ENCODE measurements at regions not wholly inside any gene's neighbourhood (a gene's known extent, or its start where the extent isn't known, plus 50 kb on each side); places are given as distances from the start of the nearest gene placed in this dataset.

GRCh38 chr6:1470040-1470439 is 80.7 kb downstream of the FOXF2 start:
- no peaks in the 10 kb centered on the region for H3K36me3 ChIP-seq
- intact Hi-C loops (cut with DNase I): no loop called here
- no peaks in the 10 kb centered on the region for H3K9me3 ChIP-seq
- 67% methylated on average over 3 of the region's 3 CpGs for WGBS
- TF ChIP-seq POLR2A (IDR thresholded peaks at IDR 0.05) (no peak), CTCF (IDR thresholded peaks at IDR 0.05) (no peak), POLR2AphosphoS5 (IDR thresholded peaks at IDR 0.05) (no peak)
- no peak overlapping the region for H3K27ac ChIP-seq
- no peaks in the 10 kb centered on the region for H3K4me1 ChIP-seq (replicated peaks)
- no peak overlapping the region for H3K4me3 ChIP-seq
- H3K27me3 ChIP-seq (replicated peaks; ENCODE audit: insufficient read depth): no peaks in the 10 kb centered on the region
- DNase-seq (ENCODE audit: low spot score): no peak

DNA sequence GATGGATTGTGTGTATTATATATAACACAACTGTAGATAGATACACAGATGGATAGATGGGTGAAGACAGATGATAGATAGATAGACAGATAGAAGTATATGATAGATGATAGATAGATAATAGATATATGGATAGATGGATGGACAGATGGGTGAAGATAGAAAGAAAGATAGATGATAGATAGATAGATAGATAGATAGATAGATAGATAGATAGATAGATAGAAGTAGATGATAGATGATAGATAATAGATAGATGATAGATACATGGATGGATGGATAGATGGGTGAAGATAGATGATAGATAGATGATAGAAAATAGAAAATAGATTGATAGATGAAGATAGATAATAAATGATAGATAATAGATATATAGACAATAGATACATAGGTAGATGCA is 83.3 kb downstream of the FOXF2 start:
- no peaks in the 10 kb centered on the region for H3K9me3 ChIP-seq
- H3K4me3 ChIP-seq: no peak overlapping the region
- intact Hi-C loops (cut with DNase I): no loop called here
- H3K27ac ChIP-seq: no peak overlapping the region
- DNase-seq (ENCODE audit: low spot score): no peak
- no peaks in the 10 kb centered on the region for H3K36me3 ChIP-seq
- no peaks in the 10 kb centered on the region for H3K4me1 ChIP-seq (replicated peaks)
- TF ChIP-seq CTCF (IDR thresholded peaks at IDR 0.05): no peak
- H3K27me3 ChIP-seq (replicated peaks; ENCODE audit: insufficient read depth): no peaks in the 10 kb centered on the region

GRCh38 chr6:1473166-1473565 is 83.8 kb downstream of the FOXF2 start:
- Histone ChIP-seq H3K4me1 (replicated peaks) (no peaks in the 10 kb centered on the region), H3K9me3 (no peaks in the 10 kb centered on the region), H3K27me3 (replicated peaks; ENCODE audit: insufficient read depth) (no peaks in the 10 kb centered on the region), H3K27ac (no peak overlapping the region), H3K36me3 (no peaks in the 10 kb centered on the region), H3K4me3 (no peak overlapping the region)
- TF ChIP-seq POLR2A (IDR thresholded peaks at IDR 0.05) (no peak), CTCF (IDR thresholded peaks at IDR 0.05) (no peak), POLR2AphosphoS5 (IDR thresholded peaks at IDR 0.05) (no peak)
- DNase-seq (ENCODE audit: low spot score): no peak
- intact Hi-C loops (cut with DNase I): no loop called here
- WGBS: 56% methylated on average over 8 of the region's 8 CpGs

DNA sequence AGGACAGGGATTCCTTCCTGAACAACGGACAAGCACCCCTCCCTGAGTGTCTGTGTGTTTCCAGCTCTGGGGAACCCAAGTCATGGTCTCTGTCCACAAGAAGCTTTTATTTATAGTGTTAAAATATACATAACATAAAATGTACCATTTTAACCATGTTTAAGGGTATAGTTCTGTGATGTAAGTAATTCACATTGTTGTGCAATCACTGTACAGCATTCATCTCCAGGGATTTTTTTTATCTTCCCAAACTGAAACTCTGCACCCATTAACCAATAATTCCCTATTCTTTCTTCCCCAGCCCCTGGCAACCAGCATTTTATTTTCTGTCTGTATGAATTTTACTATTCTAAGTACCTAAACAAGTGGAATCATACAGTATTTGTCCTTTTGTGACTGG is 84.2 kb downstream of the FOXF2 start:
- TF ChIP-seq POLR2AphosphoS5 (IDR thresholded peaks at IDR 0.05) (no peak), POLR2A (IDR thresholded peaks at IDR 0.05) (no peak), CTCF (IDR thresholded peaks at IDR 0.05) (no peak)
- Histone ChIP-seq H3K27ac (no peak overlapping the region), H3K4me3 (no peak overlapping the region), H3K9me3 (no peaks in the 10 kb centered on the region), H3K27me3 (replicated peaks; ENCODE audit: insufficient read depth) (no peaks in the 10 kb centered on the region), H3K4me1 (replicated peaks) (no peaks in the 10 kb centered on the region), H3K36me3 (no peaks in the 10 kb centered on the region)
- 88% methylated on average over 1 of the region's 1 CpG for WGBS
- intact Hi-C loops (cut with DNase I): no loop called here
- DNase-seq (ENCODE audit: low spot score): no peak

DNA sequence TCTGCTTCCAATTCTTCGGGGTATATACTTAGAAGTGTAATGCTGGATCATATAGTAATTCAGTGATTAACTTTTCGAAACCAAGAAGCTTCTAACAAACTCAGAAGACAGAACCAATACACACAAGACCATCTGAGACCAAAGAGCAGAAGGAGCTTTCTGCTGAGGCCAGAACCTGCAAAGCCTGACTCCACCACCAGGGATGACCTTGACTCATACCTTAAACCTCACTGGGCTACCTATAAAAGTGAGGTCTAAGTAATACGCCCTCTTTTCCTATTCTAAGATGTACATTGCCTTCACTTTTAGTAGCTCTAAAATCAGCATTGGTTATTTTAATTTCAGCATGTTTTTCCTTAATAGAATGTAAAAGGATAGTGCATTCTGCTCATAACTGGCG is 84.8 kb downstream of the FOXF2 start:
- DNase-seq (ENCODE audit: low spot score): no peak
- Histone ChIP-seq H3K4me3 (no peak overlapping the region), H3K4me1 (replicated peaks) (no peaks in the 10 kb centered on the region), H3K36me3 (no peaks in the 10 kb centered on the region), H3K9me3 (no peaks in the 10 kb centered on the region), H3K27me3 (replicated peaks; ENCODE audit: insufficient read depth) (no peaks in the 10 kb centered on the region), H3K27ac (no peak overlapping the region)
- intact Hi-C loops (cut with DNase I): no loop called here
- TF ChIP-seq POLR2A (IDR thresholded peaks at IDR 0.05): no peak
- TF ChIP-seq POLR2AphosphoS5 (IDR thresholded peaks at IDR 0.05): no peak
- WGBS: 93% methylated on average over 4 of the region's 4 CpGs
